Esophagus muscularis mucosa (tissue), 4 donors: ENCODE measurements at regions not wholly inside any gene's neighbourhood (a gene's known extent, or its start where the extent isn't known, plus 50 kb on each side); places are given as distances from the start of the nearest gene placed in this dataset.

Experiments
- DNase-seq: peaks from one replicate; pipeline ENCODE4 v3.0.0-alpha.2; 2017; ENCODE audit errors: extremely low spot score
- H3K27ac ChIP-seq, 4 donors: fragments of 200-600 bp; sonication (generic); replicated peaks in 1 of 4; 1 replicate in 3 of 4; 2 replicates in 1 of 4; pipeline ENCODE4 v1.5.1; 2016 to 2019; ENCODE audit warnings: mild to moderate bottlenecking in 1 of 4
- H3K27me3 ChIP-seq, 4 donors: fragments of 200-600 bp; sonication (generic); one replicate each; pipeline versions ENCODE4 v1.5.1 to v1.6.0; 2016 to 2019
- H3K36me3 ChIP-seq, 4 donors: fragments of 200-600 bp; sonication (generic); one replicate each; pipeline ENCODE4 v1.5.1; 2016 to 2019
- H3K4me1 ChIP-seq, 4 donors: fragments of 200-600 bp; sonication (generic); one replicate each; pipeline ENCODE4 v1.5.1; 2016 to 2019
- H3K4me3 ChIP-seq, 4 donors: fragments of 200-600 bp; sonication (generic); 1 replicate in 2 of 4; 2 replicates in 2 of 4; pipeline ENCODE4 v1.5.1; 2016 to 2019; ENCODE audit warnings: mild to moderate bottlenecking in 4 of 4, moderate library complexity in 1 of 4
- H3K9me3 ChIP-seq, 4 donors: fragments of 200-600 bp; sonication (generic); 1 replicate in 3 of 4; 2 replicates in 1 of 4; pipeline ENCODE4 v1.5.1; 2016 to 2019
- EP300 ChIP-seq: sonication (generic); formaldehyde crosslinking; IDR thresholded peaks from one replicate; pipeline ENCODE4 v1.6.1; 2017; ENCODE audit warnings: antibody characterized with exemption
- POLR2A ChIP-seq: fragments of 450-650 bp; IDR thresholded peaks from one replicate; pipeline ENCODE4 v1.6.1; 2017; ENCODE audit warnings: antibody characterized with exemption, moderate library complexity, mild to moderate bottlenecking, low read depth
- POLR2AphosphoS5 ChIP-seq, 2 donors: sonication (generic); formaldehyde crosslinking; IDR thresholded peaks; one replicate each; pipeline ENCODE4 v1.6.1; 2017; ENCODE audit warnings: antibody characterized with exemption in 2 of 2
- WGBS: methylation state at CpG from one replicate; pipeline ENCODE4 v1.1.5; 2018; 5-methylcytosine and 5-hydroxymethylcytosine counted together
- intact Hi-C: fragments of 100-400 bp; cut with DNase I; formaldehyde crosslinking; loops from one replicate; pipeline ENCODE4 v1.15.1; 2023
- TF ChIP-seq, protein P1 (sequence below), 3 experiments: fragments of 200-600 bp in 2 of 3; fragments of 450-650 bp in 1 of 3; sonication (generic) in 2 of 3; IDR thresholded peaks; one replicate each; pipeline ENCODE4 v1.5.1; 2017 to 2019; ENCODE audit warnings: antibody characterized with exemption in 3 of 3, mild to moderate bottlenecking in 2 of 3, moderate library complexity in 1 of 3

DNA sequence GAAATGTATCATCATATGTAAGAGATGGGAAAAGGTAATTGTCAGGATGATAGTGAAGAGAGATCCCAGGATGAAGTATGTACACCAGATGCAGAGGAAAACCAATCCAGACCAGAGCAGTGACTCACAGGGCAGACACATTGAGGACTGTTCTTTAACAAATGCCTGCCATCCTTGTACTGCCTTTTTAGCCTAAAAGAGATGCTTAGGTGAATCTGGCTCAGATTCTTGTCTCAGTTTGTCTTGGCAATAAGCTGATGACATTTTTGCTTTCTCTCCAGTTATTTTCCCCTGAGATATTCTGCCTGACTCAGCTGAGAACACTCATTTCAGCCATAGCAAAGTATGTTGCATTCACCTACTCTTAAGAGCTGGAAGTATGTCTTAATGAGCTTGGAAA is 405.3 kb upstream of the USP15 start:
- intact Hi-C loops: no loop called here
- Histone ChIP-seq H3K27ac (no peak overlapping the region), H3K4me3 (no peak overlapping the region), H3K36me3 (no peaks in the 10 kb centered on the region), H3K9me3 (peaks cover 0 to 5% (median 3%) of the 10 kb centered on the region in 4 donors), H3K27me3 (no peaks in the 10 kb centered on the region), H3K4me1 (no peaks in the 10 kb centered on the region)
- no peak for DNase-seq
- TF ChIP-seq EP300 (no peak), POLR2AphosphoS5 (IDR thresholded peaks at IDR 0.05) (no peak), POLR2A (no peak)
- TF ChIP-seq, protein P1, sequence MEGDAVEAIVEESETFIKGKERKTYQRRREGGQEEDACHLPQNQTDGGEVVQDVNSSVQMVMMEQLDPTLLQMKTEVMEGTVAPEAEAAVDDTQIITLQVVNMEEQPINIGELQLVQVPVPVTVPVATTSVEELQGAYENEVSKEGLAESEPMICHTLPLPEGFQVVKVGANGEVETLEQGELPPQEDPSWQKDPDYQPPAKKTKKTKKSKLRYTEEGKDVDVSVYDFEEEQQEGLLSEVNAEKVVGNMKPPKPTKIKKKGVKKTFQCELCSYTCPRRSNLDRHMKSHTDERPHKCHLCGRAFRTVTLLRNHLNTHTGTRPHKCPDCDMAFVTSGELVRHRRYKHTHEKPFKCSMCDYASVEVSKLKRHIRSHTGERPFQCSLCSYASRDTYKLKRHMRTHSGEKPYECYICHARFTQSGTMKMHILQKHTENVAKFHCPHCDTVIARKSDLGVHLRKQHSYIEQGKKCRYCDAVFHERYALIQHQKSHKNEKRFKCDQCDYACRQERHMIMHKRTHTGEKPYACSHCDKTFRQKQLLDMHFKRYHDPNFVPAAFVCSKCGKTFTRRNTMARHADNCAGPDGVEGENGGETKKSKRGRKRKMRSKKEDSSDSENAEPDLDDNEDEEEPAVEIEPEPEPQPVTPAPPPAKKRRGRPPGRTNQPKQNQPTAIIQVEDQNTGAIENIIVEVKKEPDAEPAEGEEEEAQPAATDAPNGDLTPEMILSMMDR (IDR thresholded peaks at IDR 0.05): no peak

DNA sequence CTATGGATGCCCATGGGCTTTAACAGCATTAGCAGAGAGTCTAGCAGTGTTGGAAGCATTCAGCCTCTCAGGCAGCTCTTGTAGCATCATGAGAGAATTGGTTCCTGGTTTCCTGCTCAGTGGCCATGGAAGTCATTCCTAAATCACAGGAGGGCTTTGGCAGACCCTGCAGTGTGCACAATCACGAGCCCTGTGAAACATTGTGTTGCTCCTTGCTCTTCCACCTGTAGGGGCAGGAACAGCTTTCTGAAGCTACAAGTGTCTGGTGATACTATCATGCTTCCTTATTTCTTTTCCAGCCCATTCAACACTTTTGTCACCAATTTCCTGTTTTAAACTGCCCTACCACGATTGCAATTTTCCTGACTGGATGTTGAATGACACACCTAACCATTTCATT is 402.2 kb upstream of the USP15 start:
- Histone ChIP-seq H3K36me3 (no peaks in the 10 kb centered on the region), H3K27ac (no peak overlapping the region), H3K9me3 (peaks cover 0 to 5% (median 3%) of the 10 kb centered on the region in 4 donors), H3K4me1 (no peaks in the 10 kb centered on the region), H3K27me3 (no peaks in the 10 kb centered on the region), H3K4me3 (no peak overlapping the region)
- TF ChIP-seq POLR2AphosphoS5 (IDR thresholded peaks at IDR 0.05) (no peak), EP300 (no peak), POLR2A (no peak)
- TF ChIP-seq, protein P1 (IDR thresholded peaks at IDR 0.05): no peak
- no peak for DNase-seq
- intact Hi-C loops: no loop called here
- WGBS: 81% methylated on average over 2 of the region's 2 CpGs

DNA sequence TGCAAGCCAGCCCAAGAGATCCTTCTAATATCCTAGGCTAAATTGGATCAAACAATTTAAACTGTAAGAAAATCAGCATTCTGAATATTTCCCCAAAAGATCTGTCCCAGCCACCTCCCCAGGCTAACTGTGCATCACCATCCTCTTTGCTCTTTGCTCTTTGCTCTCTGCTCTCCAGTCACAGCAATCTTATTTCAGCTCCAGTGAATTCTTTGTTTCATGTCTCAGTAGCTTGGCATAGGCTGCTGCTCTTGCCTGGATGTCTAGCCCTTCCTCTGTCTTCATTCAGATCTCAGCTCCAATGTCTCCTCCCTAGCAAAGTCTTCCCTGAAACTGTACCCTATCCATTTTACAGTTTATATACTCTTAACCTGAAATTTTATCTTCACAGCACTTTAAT is 399.8 kb upstream of the USP15 start:
- intact Hi-C loops: no loop called here
- no peak for DNase-seq
- TF ChIP-seq EP300 (no peak), POLR2AphosphoS5 (IDR thresholded peaks at IDR 0.05) (no peak), POLR2A (no peak)
- TF ChIP-seq, protein P1 (IDR thresholded peaks at IDR 0.05): no peak
- H3K9me3 ChIP-seq: no peaks in the 10 kb centered on the region
- no peak overlapping the region for H3K4me3 ChIP-seq
- H3K27ac ChIP-seq: no peak overlapping the region
- peaks cover 0 to 4% (median 0%) of the 10 kb centered on the region in 4 donors for H3K4me1 ChIP-seq
- no peaks in the 10 kb centered on the region for H3K36me3 ChIP-seq
- H3K27me3 ChIP-seq: no peaks in the 10 kb centered on the region

DNA sequence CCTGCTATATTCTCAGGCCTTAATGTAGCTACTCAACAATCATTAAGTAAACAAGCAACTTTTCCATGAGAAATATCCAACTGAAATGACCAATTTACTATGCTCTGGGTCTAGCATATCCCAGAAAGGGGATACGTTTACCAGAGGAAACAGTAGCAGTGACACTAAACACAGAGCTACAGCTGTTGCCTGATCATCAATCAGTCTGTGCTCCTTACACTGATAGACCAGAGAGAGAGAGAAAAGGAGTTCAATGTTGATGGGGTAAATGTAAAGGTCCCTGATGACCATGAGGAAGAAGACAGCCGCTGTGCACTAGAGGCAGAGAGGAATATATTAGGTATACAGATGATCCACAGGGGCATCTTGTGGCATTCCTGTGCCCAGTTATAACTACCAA is 397.2 kb upstream of the USP15 start:
- intact Hi-C loops: no loop called here

DNA sequence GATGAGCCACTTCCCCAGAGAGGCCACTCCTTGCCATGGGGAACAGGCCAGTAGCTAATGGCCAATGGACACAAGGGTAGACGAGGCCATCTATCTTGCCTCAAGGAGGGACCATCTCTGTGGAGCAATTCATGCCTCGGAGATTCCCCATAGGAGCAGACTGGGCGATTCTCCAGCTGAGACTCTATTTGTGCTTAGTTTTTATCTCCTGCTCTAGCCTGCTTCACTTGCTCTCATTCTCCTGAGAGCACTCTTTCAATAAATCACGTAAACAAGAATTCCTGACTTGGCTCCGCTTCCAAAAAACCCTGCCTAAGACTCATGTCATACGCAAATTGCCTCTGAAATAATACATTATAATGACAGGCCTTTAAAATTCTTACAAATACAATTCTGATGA is 396.4 kb upstream of the USP15 start:
- DNase-seq: no peak
- Histone ChIP-seq H3K4me3 (no peak overlapping the region), H3K9me3 (no peaks in the 10 kb centered on the region), H3K27ac (no peak overlapping the region), H3K27me3 (no peaks in the 10 kb centered on the region), H3K4me1 (peaks cover 0 to 4% (median 0%) of the 10 kb centered on the region in 4 donors), H3K36me3 (no peaks in the 10 kb centered on the region)
- WGBS: 48% methylated on average over 6 of the region's 6 CpGs
- intact Hi-C loops: no loop called here
- TF ChIP-seq, protein P1 (IDR thresholded peaks at IDR 0.05): no peak
- TF ChIP-seq POLR2A (no peak), EP300 (no peak), POLR2AphosphoS5 (IDR thresholded peaks at IDR 0.05) (no peak)

More for the DNA sequence above, 397.2 kb upstream of the USP15 start:
- Histone ChIP-seq H3K9me3 (no peaks in the 10 kb centered on the region), H3K4me1 (peaks cover 0 to 4% (median 0%) of the 10 kb centered on the region in 4 donors), H3K4me3 (no peak overlapping the region), H3K36me3 (no peaks in the 10 kb centered on the region), H3K27me3 (no peaks in the 10 kb centered on the region), H3K27ac (no peak overlapping the region)
- DNase-seq: no peak
- 72% methylated on average over 2 of the region's 2 CpGs for WGBS
- TF ChIP-seq POLR2AphosphoS5 (IDR thresholded peaks at IDR 0.05): no peak
- TF ChIP-seq POLR2A: no peak
- no peak for TF ChIP-seq EP300
- TF ChIP-seq, protein P1 (IDR thresholded peaks at IDR 0.05): no peak
